Stomach (tissue), 8 donors: ENCODE measurements at regions not wholly inside any gene's neighbourhood (a gene's known extent, or its start where the extent isn't known, plus 50 kb on each side); places are given as distances from the start of the nearest gene placed in this dataset.

Experiments
- DNase-seq, 2 donors: peaks; one replicate each; pipeline versions ENCODE4 v3.0.0 to v3.0.0-alpha.2; 2013 to 2019
- H3K27ac ChIP-seq, 5 donors: fragments of 200-600 bp in 4 of 5; sonication (generic) in 4 of 5; one replicate each; pipeline ENCODE4 v1.5.1; 2013 to 2019; ENCODE audit warnings: mild to moderate bottlenecking in 1 of 5, moderate library complexity in 1 of 5
- H3K27me3 ChIP-seq, 3 donors: fragments of 200-600 bp; sonication (generic); one replicate each; pipeline ENCODE4 v1.5.1; 2017 to 2019; ENCODE audit warnings: mixed run types in 1 of 3
- H3K36me3 ChIP-seq, 4 donors: fragments of 200-600 bp; sonication (generic); 1 replicate in 3 of 4; 2 replicates in 1 of 4; pipeline ENCODE4 v1.5.1; 2016 to 2019
- H3K4me1 ChIP-seq, 4 donors: fragments of 200-600 bp; sonication (generic); one replicate each; pipeline ENCODE4 v1.5.1; 2016 to 2019
- H3K4me3 ChIP-seq, 4 donors: fragments of 200-600 bp; sonication (generic) in 3 of 4; one replicate each; pipeline ENCODE4 v1.5.1; 2016 to 2019; ENCODE audit warnings: mild to moderate bottlenecking in 1 of 4
- H3K9me3 ChIP-seq, 4 donors: fragments of 200-600 bp; sonication (generic); one replicate each; pipeline ENCODE4 v1.5.1; 2016 to 2019
- CTCF ChIP-seq, 7 experiments: fragments of 450-650 bp in 4 of 7; fragments of 200-600 bp in 3 of 7; sonication (generic) in 3 of 7; IDR thresholded peaks; one replicate each; pipeline ENCODE4 v1.5.1; 2016 to 2019; ENCODE audit warnings: antibody characterized with exemption in 7 of 7, control low read depth in 2 of 7, mild to moderate bottlenecking in 1 of 7
- EP300 ChIP-seq: sonication (generic); formaldehyde crosslinking; IDR thresholded peaks from one replicate; pipeline ENCODE4 v1.6.1; 2017; ENCODE audit warnings: antibody characterized with exemption
- POLR2A ChIP-seq, 4 donors: fragments of 450-650 bp; IDR thresholded peaks; one replicate each; pipeline ENCODE4 v1.6.1; 2016; ENCODE audit warnings: antibody characterized with exemption in 4 of 4, control low read depth in 2 of 4, mild to moderate bottlenecking in 1 of 4, moderate library complexity in 1 of 4
- POLR2AphosphoS5 ChIP-seq, 3 donors: sonication (generic); formaldehyde crosslinking; IDR thresholded peaks; one replicate each; pipeline ENCODE4 v1.6.1; 2016; ENCODE audit warnings: antibody characterized with exemption in 3 of 3
- WGBS, 5 donors: extraction: QIAGEN DNeasy Blood & Tissue Kit in 3 of 5; methylation state at CpG; one replicate each; pipeline versions ENCODE4 v1.1.5 to v1.1.7; 2013 to 2018; 5-methylcytosine and 5-hydroxymethylcytosine counted together
- intact Hi-C: fragments of 100-400 bp; cut with DNase I; formaldehyde crosslinking; loops from one replicate; pipeline ENCODE4 v1.15.1; 2023; ENCODE audit warnings: low total_unique reads
- donor health status: healthy with polysubstance abuse.
- donor health status: Bipolar disorder and iron deficiency.
- donor health status: healthy.

GRCh38 chr10:113475381-113475807, 77.5 kb upstream of the HABP2 start:
- H3K4me3 ChIP-seq = no peak overlapping the region
- intact Hi-C loops = no loop called here
- H3K9me3 ChIP-seq = peaks cover 15 to 18% (median 17%) of the 10 kb centered on the region in 4 donors
- TF ChIP-seq POLR2AphosphoS5 (IDR thresholded peaks at IDR 0.05) (no peak), EP300 (no peak), CTCF (IDR thresholded peaks at IDR 0.05) (no peak), POLR2A (IDR thresholded peaks at IDR 0.05) (no peak)
- H3K27ac ChIP-seq = no peak overlapping the region
- DNase-seq = no peak
- H3K36me3 ChIP-seq = no peaks in the 10 kb centered on the region
- peaks cover 0 to 25% (median 7%) of the 10 kb centered on the region in 4 donors for H3K4me1 ChIP-seq
- WGBS, 5 donors = 54 to 68% (median 55%) methylated on average over 4 of the region's 4 CpGs
- no peaks in the 10 kb centered on the region for H3K27me3 ChIP-seq

- WGBS, 5 donors = 32 to 56% (median 53%) methylated on average over 8 of the region's 8 CpGs
- intact Hi-C loops = no loop called here
- Histone ChIP-seq H3K4me1 (peaks cover 0 to 25% (median 7%) of the 10 kb centered on the region in 4 donors), H3K9me3 (peaks cover 15 to 26% (median 19%) of the 10 kb centered on the region in 4 donors), H3K36me3 (no peaks in the 10 kb centered on the region), H3K4me3 (no peak overlapping the region), H3K27ac (no peak overlapping the region), H3K27me3 (no peaks in the 10 kb centered on the region)
- TF ChIP-seq POLR2A (IDR thresholded peaks at IDR 0.05) (no peak), CTCF (IDR thresholded peaks at IDR 0.05) (no peak), EP300 (no peak), POLR2AphosphoS5 (IDR thresholded peaks at IDR 0.05) (no peak)
- DNase-seq = no peak
These were observed 76.7 kb upstream of the HABP2 start for GRCh38 chr10:113476191-113476590.

- intact Hi-C loops = no loop called here
- Histone ChIP-seq H3K4me3 (no peak overlapping the region), H3K27me3 (no peaks in the 10 kb centered on the region), H3K4me1 (peaks cover 0 to 25% (median 7%) of the 10 kb centered on the region in 4 donors), H3K36me3 (no peaks in the 10 kb centered on the region), H3K27ac (no peak overlapping the region), H3K9me3 (peaks cover 15 to 30% (median 19%) of the 10 kb centered on the region in 4 donors)
- 81 to 95% (median 89%) methylated on average over 5 of the region's 5 CpGs for WGBS, 5 donors
- no peak for DNase-seq
- TF ChIP-seq CTCF (IDR thresholded peaks at IDR 0.05) (no peak), POLR2AphosphoS5 (IDR thresholded peaks at IDR 0.05) (no peak), POLR2A (IDR thresholded peaks at IDR 0.05) (no peak), EP300 (no peak)
These were observed 76.2 kb upstream of the HABP2 start for GRCh38 chr10:113476673-113477072.

DNA sequence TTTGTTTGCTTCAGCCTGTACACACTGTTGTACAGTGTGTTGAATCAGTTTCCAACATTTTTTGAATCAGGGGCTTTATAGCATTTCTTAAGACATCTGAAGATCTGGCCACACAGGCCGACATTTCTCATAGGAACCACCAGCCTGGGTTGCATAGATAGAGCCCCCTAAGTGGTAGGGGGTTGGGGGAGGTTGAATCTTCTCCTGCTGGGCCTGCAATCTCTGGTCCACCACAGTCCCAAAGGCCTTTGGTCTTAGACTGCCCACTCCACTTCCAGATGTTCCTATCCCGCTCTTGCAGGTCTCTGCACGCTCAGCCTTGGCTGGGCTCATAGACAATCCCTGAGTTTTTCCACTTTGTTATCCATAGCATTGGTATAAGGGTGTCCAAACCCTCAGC, 75.4 kb upstream of the HABP2 start:
- Histone ChIP-seq H3K27me3 (no peaks in the 10 kb centered on the region), H3K27ac (no peak overlapping the region), H3K36me3 (no peaks in the 10 kb centered on the region), H3K4me3 (no peak overlapping the region), H3K4me1 (peaks cover 0 to 25% (median 7%) of the 10 kb centered on the region in 4 donors), H3K9me3 (peaks cover 15 to 34% (median 19%) of the 10 kb centered on the region in 4 donors)
- TF ChIP-seq CTCF (IDR thresholded peaks at IDR 0.05) (no peak), POLR2A (IDR thresholded peaks at IDR 0.05) (no peak), EP300 (no peak)
- no peak for DNase-seq
- 81 to 96% (median 94%) methylated on average over 3 of the region's 3 CpGs for WGBS, 5 donors
- intact Hi-C loops = no loop called here
